Colonic mucosa (tissue), 4 donors: ENCODE measurements at regions not wholly inside any gene's neighbourhood (a gene's known extent, or its start where the extent isn't known, plus 50 kb on each side); places are given as distances from the start of the nearest gene placed in this dataset.

Experiments used
- DNase-seq: peaks from one replicate; pipeline ENCODE4 v3.0.0-alpha.2; 2020
- H3K27ac ChIP-seq: fragments of 200-600 bp; one replicate; pipeline ENCODE4 v1.8.0; 2021
- H3K27me3 ChIP-seq: fragments of 200-600 bp; one replicate; pipeline ENCODE4 v1.8.0; 2021
- H3K36me3 ChIP-seq: fragments of 200-600 bp; one replicate; pipeline ENCODE4 v1.8.0; 2021
- H3K4me1 ChIP-seq: fragments of 200-600 bp; one replicate; pipeline ENCODE4 v1.8.0; 2021; ENCODE audit warnings: mild to moderate bottlenecking
- H3K4me3 ChIP-seq: fragments of 200-600 bp; one replicate; pipeline ENCODE4 v1.8.0; 2021
- H3K9ac ChIP-seq, 2 donors: one replicate each; pipeline ENCODE4 v1.7.0; 2013; ENCODE audit warnings: control low read depth in 2 of 2, low read depth in 2 of 2, low read length in 2 of 2
- H3K9me3 ChIP-seq: fragments of 200-600 bp; one replicate; pipeline ENCODE4 v1.8.0; 2021
- intact Hi-C: fragments of 100-400 bp; cut with DNase I; formaldehyde crosslinking; loops from one replicate; pipeline ENCODE4 v1.14.1; 2022
- TF ChIP-seq, protein P1 (sequence below): fragments of 200-600 bp; IDR thresholded peaks from one replicate; pipeline ENCODE4 v1.8.0; 2022; ENCODE audit warnings: antibody characterized with exemption, mild to moderate bottlenecking
- donor health status: healthy.
- donor health status: DM: no; HTN: no; CAD: no.
- donor health status: DM: no; HTN: no; CAD: no.

DNA sequence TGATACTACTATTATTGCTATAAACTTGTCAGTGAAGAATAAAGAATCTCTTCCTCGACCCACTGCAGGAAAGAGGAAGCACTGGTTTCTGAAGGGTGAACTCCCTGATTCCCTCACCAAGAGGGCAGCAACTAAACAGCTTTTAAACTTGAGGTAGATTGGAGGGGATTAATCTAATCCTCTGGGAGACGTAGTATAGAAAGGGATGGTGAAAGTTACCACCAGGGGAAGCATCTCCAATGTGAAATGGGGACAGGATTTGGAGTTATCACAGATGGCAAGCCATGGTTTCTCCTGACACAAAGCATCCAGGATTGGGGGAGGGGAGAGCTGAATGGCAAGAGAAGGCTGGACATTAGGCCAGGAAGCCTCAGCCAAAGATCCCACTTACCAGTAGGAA lies 62.7 kb upstream of the PTPN13 start:
- Histone ChIP-seq H3K27me3 (no peaks in the 10 kb centered on the region), H3K4me3 (no peak overlapping the region), H3K4me1 (no peaks in the 10 kb centered on the region), H3K9me3 (no peaks in the 10 kb centered on the region), H3K9ac (no peak overlapping the region), H3K36me3 (no peaks in the 10 kb centered on the region), H3K27ac (no peak overlapping the region)
- TF ChIP-seq, protein P1, sequence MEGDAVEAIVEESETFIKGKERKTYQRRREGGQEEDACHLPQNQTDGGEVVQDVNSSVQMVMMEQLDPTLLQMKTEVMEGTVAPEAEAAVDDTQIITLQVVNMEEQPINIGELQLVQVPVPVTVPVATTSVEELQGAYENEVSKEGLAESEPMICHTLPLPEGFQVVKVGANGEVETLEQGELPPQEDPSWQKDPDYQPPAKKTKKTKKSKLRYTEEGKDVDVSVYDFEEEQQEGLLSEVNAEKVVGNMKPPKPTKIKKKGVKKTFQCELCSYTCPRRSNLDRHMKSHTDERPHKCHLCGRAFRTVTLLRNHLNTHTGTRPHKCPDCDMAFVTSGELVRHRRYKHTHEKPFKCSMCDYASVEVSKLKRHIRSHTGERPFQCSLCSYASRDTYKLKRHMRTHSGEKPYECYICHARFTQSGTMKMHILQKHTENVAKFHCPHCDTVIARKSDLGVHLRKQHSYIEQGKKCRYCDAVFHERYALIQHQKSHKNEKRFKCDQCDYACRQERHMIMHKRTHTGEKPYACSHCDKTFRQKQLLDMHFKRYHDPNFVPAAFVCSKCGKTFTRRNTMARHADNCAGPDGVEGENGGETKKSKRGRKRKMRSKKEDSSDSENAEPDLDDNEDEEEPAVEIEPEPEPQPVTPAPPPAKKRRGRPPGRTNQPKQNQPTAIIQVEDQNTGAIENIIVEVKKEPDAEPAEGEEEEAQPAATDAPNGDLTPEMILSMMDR = no peak
- no peak for DNase-seq
- intact Hi-C loops = no loop called here

- no peak for DNase-seq
- no peaks in the 10 kb centered on the region for H3K27me3 ChIP-seq
- H3K36me3 ChIP-seq = no peaks in the 10 kb centered on the region
- H3K9ac ChIP-seq = no peak overlapping the region
- no peaks in the 10 kb centered on the region for H3K9me3 ChIP-seq
- TF ChIP-seq, protein P1 = no peak
- H3K4me3 ChIP-seq = no peak overlapping the region
- no peak overlapping the region for H3K27ac ChIP-seq
- H3K4me1 ChIP-seq = no peaks in the 10 kb centered on the region
- intact Hi-C loops = no loop called here
Measured at GRCh38 chr4:86532851-86533250, 61.3 kb upstream of the PTPN13 start.

GRCh38 chr4:86536151-86536550 lies 58.0 kb upstream of the PTPN13 start:
- H3K27ac ChIP-seq = no peak overlapping the region
- H3K4me3 ChIP-seq = no peak overlapping the region
- no peaks in the 10 kb centered on the region for H3K36me3 ChIP-seq
- no peak overlapping the region for H3K9ac ChIP-seq
- no peaks in the 10 kb centered on the region for H3K4me1 ChIP-seq
- no peak for DNase-seq
- intact Hi-C loops = no loop called here
- TF ChIP-seq, protein P1 = no peak
- H3K27me3 ChIP-seq = no peaks in the 10 kb centered on the region
- no peaks in the 10 kb centered on the region for H3K9me3 ChIP-seq

GRCh38 chr4:86542319-86543027 lies 51.6 kb upstream of the PTPN13 start:
- Histone ChIP-seq H3K9me3 (no peaks in the 10 kb centered on the region), H3K4me3 (no peak overlapping the region), H3K36me3 (no peaks in the 10 kb centered on the region), H3K9ac (no peak overlapping the region), H3K27ac (no peak overlapping the region), H3K27me3 (no peaks in the 10 kb centered on the region), H3K4me1 (no peaks in the 10 kb centered on the region)
- TF ChIP-seq, protein P1 = no peak
- intact Hi-C loops = no loop called here
- no peak for DNase-seq

GRCh38 chr4:86543080-86543479 lies 51.0 kb upstream of the PTPN13 start:
- no peak overlapping the region for H3K9ac ChIP-seq
- H3K27me3 ChIP-seq = no peaks in the 10 kb centered on the region
- H3K27ac ChIP-seq = no peak overlapping the region
- intact Hi-C loops = no loop called here
- H3K9me3 ChIP-seq = no peaks in the 10 kb centered on the region
- no peak overlapping the region for H3K4me3 ChIP-seq
- H3K4me1 ChIP-seq = no peaks in the 10 kb centered on the region
- DNase-seq = no peak
- TF ChIP-seq, protein P1 = no peak
- no peaks in the 10 kb centered on the region for H3K36me3 ChIP-seq
